PC-3 (cell line): ENCODE measurements at regions not wholly inside any gene's neighbourhood (a gene's known extent, or its start where the extent isn't known, plus 50 kb on each side); places are given as distances from the start of the nearest gene placed in this dataset.

Experiments used
- ATAC-seq: fragments of 200-7000 bp; cut with Tn5 transposase; 2 replicates; pipeline ENCODE4 v1.9.1; 2020; ENCODE audit warnings: mild to moderate bottlenecking, moderate library complexity
- BruUV-seq: library from RNA; stranded (reverse); fragments of 400-500 nt; replicated peaks from 2 replicates; lab custom pipeline; 2021; lab: Mats Ljungman, UMichigan
- CTCF ChIA-PET: fragments of 300-600 bp; sonication (Branson Sonifier 250); formaldehyde crosslinking; loops from one replicate; lab custom pipeline; 2022; ENCODE audit warnings: antibody characterized with exemption; lab: Charles Lee
- POLR2A ChIA-PET: fragments of 300-600 bp; sonication (Branson Sonifier 250); formaldehyde crosslinking; loops from one replicate; lab custom pipeline; 2022; ENCODE audit warnings: antibody characterized with exemption; ENCODE audit not compliant: unreplicated experiment; lab: Charles Lee
- DNase-seq: peaks from one replicate; pipeline ENCODE4 v3.0.0-alpha.2; 2015
- H2AFZ ChIP-seq: fragments of 300-600 bp; sonication (generic); 2 replicates; pipeline ENCODE4 v1.6.0; 2016; ENCODE audit warnings: antibody characterized with exemption, low read length
- H3F3A ChIP-seq: fragments of 300-600 bp; sonication (generic); one replicate; pipeline ENCODE4 v1.6.0; 2017; ENCODE audit warnings: antibody characterized with exemption, low read length, control low read depth, mild to moderate bottlenecking; ENCODE audit not compliant: unreplicated experiment
- H3K27ac ChIP-seq: fragments of 300-600 bp; sonication (generic); 2 replicates; pipeline ENCODE4 v1.5.1; 2016; ENCODE audit warnings: mild to moderate bottlenecking, low read length
- H3K27me3 ChIP-seq: fragments of 300-600 bp; sonication (generic); 2 replicates; pipeline ENCODE4 v1.6.1; 2016; ENCODE audit warnings: low read length, mixed read lengths
- H3K36me3 ChIP-seq: fragments of 300-600 bp; sonication (generic); 2 replicates; pipeline ENCODE4 v1.6.1; 2016; ENCODE audit warnings: low read depth, mixed run types, low read length, mixed read lengths
- H3K4me1 ChIP-seq: fragments of 300-600 bp; sonication (generic); 2 replicates; pipeline ENCODE4 v1.5.1; 2016; ENCODE audit warnings: low read length; ENCODE audit not compliant: insufficient read depth
- H3K4me2 ChIP-seq: fragments of 300-600 bp; sonication (generic); 2 replicates; pipeline ENCODE4 v1.6.0; 2016; ENCODE audit warnings: low read length
- H3K4me3 ChIP-seq: fragments of 300-600 bp; sonication (generic); 2 replicates; pipeline ENCODE4 v1.5.1; 2016; ENCODE audit warnings: mild to moderate bottlenecking, low read length, mixed read lengths
- H3K79me2 ChIP-seq: fragments of 300-600 bp; sonication (generic); 2 replicates; pipeline ENCODE4 v1.6.1; 2017; ENCODE audit warnings: low read length, mixed read lengths
- H3K9ac ChIP-seq: fragments of 300-600 bp; sonication (generic); 2 replicates; pipeline ENCODE4 v1.6.0; 2016; ENCODE audit warnings: mild to moderate bottlenecking, low read length
- H3K9me2 ChIP-seq: fragments of 300-600 bp; sonication (generic); replicated peaks from 2 replicates; pipeline ENCODE4 v1.6.1; 2016; ENCODE audit warnings: mixed run types, low read length, mixed read lengths
- H3K9me3 ChIP-seq: fragments of 300-600 bp; sonication (generic); 2 replicates; pipeline ENCODE4 v1.6.1; 2016; ENCODE audit warnings: low read length, mixed read lengths
- H4K20me1 ChIP-seq: fragments of 300-600 bp; sonication (generic); 2 replicates; pipeline ENCODE4 v1.6.1; 2016; ENCODE audit warnings: low read length, mixed read lengths
- EZH2 ChIP-seq: fragments of 300-600 bp; sonication (generic); IDR thresholded peaks from one replicate; pipeline ENCODE4 v1.6.1; 2017; ENCODE audit warnings: antibody characterized with exemption, mild to moderate bottlenecking, low read length; ENCODE audit not compliant: unreplicated experiment
- EZH2phosphoT487 ChIP-seq: fragments of 300-600 bp; sonication (generic); IDR thresholded peaks from 2 replicates; pipeline ENCODE4 v1.6.1; 2018; ENCODE audit warnings: mild to moderate bottlenecking, antibody characterized with exemption, low read length, borderline replicate concordance
- intact Hi-C: fragments of 100-400 bp; cut with micrococcal nuclease; formaldehyde crosslinking; loops from 2 replicates; pipeline ENCODE4 v1.9.0; 2023
- TF ChIP-seq, protein P1 (sequence below): fragments of 300-600 bp; sonication (generic); conservative IDR thresholded peaks from 2 replicates; pipeline ENCODE4 v1.5.1; 2017; ENCODE audit warnings: antibody characterized with exemption, low read depth, mild to moderate bottlenecking, low read length

DNA sequence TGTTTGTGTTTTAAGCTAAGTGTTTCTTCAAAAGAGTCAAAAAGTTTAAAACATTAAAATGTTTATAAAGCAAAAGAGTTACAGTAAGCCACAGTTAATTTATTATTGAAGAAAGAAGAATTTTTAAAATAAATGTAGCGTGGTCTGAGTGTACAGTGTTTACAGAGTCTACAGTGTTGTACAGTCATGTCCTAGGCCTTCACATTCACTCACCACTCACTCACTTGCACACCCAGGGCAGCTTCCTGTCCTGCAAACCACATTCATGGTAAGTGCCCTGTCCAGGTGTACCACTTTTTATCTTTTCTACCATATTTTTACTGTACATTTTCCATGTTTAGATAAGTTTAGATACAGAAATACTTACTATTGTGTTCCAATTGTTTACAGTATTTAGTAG is 239.7 kb upstream of the AGA start:
- ChIA-PET CTCF (no interaction called here), POLR2A (no interaction called here)
- intact Hi-C loops = no loop called here
- Histone ChIP-seq H3K27ac (no peak overlapping the region), H3K36me3 (no peaks in the 10 kb centered on the region), H3K27me3 (no peaks in the 10 kb centered on the region), H3K4me2 (no peak overlapping the region), H3K9me3 (no peaks in the 10 kb centered on the region), H2AFZ (no peak overlapping the region), H4K20me1 (no peaks in the 10 kb centered on the region), H3K4me3 (no peak overlapping the region), H3K9ac (no peak overlapping the region), H3F3A (no peaks in the 10 kb centered on the region), H3K4me1 (peaks cover 6% of the 10 kb centered on the region; the same call in 1 of the 2 replicates), H3K79me2 (no peaks in the 10 kb centered on the region), H3K9me2 (no peaks in the 10 kb centered on the region)
- BruUV-seq = no TSS peak
- peak; percentile 87 for ATAC-seq
- peak; percentile 64 for DNase-seq
- TF ChIP-seq EZH2phosphoT487 = no peak
- TF ChIP-seq EZH2 = no peak
- TF ChIP-seq, protein P1, sequence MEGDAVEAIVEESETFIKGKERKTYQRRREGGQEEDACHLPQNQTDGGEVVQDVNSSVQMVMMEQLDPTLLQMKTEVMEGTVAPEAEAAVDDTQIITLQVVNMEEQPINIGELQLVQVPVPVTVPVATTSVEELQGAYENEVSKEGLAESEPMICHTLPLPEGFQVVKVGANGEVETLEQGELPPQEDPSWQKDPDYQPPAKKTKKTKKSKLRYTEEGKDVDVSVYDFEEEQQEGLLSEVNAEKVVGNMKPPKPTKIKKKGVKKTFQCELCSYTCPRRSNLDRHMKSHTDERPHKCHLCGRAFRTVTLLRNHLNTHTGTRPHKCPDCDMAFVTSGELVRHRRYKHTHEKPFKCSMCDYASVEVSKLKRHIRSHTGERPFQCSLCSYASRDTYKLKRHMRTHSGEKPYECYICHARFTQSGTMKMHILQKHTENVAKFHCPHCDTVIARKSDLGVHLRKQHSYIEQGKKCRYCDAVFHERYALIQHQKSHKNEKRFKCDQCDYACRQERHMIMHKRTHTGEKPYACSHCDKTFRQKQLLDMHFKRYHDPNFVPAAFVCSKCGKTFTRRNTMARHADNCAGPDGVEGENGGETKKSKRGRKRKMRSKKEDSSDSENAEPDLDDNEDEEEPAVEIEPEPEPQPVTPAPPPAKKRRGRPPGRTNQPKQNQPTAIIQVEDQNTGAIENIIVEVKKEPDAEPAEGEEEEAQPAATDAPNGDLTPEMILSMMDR = no peak

GRCh38 chr4:177687117-177687516 is 244.9 kb upstream of the AGA start:
- no peak overlapping the region for H3K4me3 ChIP-seq
- ChIA-PET CTCF (no interaction called here), POLR2A (no interaction called here)
- H3K36me3 ChIP-seq = no peaks in the 10 kb centered on the region
- H2AFZ ChIP-seq = no peak overlapping the region
- H3K9me2 ChIP-seq = no peaks in the 10 kb centered on the region
- no TSS peak for BruUV-seq
- no peak for TF ChIP-seq EZH2
- no peak for TF ChIP-seq EZH2phosphoT487
- TF ChIP-seq, protein P1 = no peak
- no peak for ATAC-seq
- H3K4me1 ChIP-seq = peaks cover 5% of the 10 kb centered on the region; the same call in 1 of the 2 replicates
- H4K20me1 ChIP-seq = no peaks in the 10 kb centered on the region
- intact Hi-C loops = no loop called here
- DNase-seq = no peak
- H3K79me2 ChIP-seq = no peaks in the 10 kb centered on the region
- H3K27me3 ChIP-seq = no peaks in the 10 kb centered on the region
- H3K27ac ChIP-seq = no peak overlapping the region
- no peak overlapping the region for H3K9ac ChIP-seq
- no peak overlapping the region for H3K4me2 ChIP-seq
- H3K9me3 ChIP-seq = no peaks in the 10 kb centered on the region
- no peaks in the 10 kb centered on the region for H3F3A ChIP-seq

- intact Hi-C loops = no loop called here
- H3F3A ChIP-seq = no peaks in the 10 kb centered on the region
- no TSS peak for BruUV-seq
- H3K4me3 ChIP-seq = no peak overlapping the region
- POLR2A ChIA-PET = no interaction called here
- H2AFZ ChIP-seq = no peak overlapping the region
- no peaks in the 10 kb centered on the region for H3K36me3 ChIP-seq
- H3K9me2 ChIP-seq = no peaks in the 10 kb centered on the region
- CTCF ChIA-PET = no interaction called here
- H3K4me1 ChIP-seq = peaks cover 4% of the 10 kb centered on the region; the same call in 1 of the 2 replicates
- DNase-seq (no peak), ATAC-seq (no peak)
- no peaks in the 10 kb centered on the region for H3K79me2 ChIP-seq
- H3K27ac ChIP-seq = no peak overlapping the region
- H3K9me3 ChIP-seq = no peaks in the 10 kb centered on the region
- H3K9ac ChIP-seq = no peak overlapping the region
- TF ChIP-seq, protein P1 = no peak
- TF ChIP-seq EZH2 = no peak
- no peak for TF ChIP-seq EZH2phosphoT487
- H4K20me1 ChIP-seq = no peaks in the 10 kb centered on the region
- no peaks in the 10 kb centered on the region for H3K27me3 ChIP-seq
- H3K4me2 ChIP-seq = no peak overlapping the region
Observed at GRCh38 chr4:177692907-177693306, 250.7 kb upstream of the AGA start.
